Calu3 (cell line): ENCODE measurements at regions not wholly inside any gene's neighbourhood (a gene's known extent, or its start where the extent isn't known, plus 50 kb on each side); places are given as distances from the start of the nearest gene placed in this dataset.

Experiments
- BruUV-seq: library from RNA; stranded (reverse); fragments of 400-500 nt; replicated peaks from 2 replicates; lab custom pipeline; 2021; lab: Mats Ljungman, UMichigan
- CTCF ChIA-PET: fragments of 300-600 bp; sonication (Branson Sonifier 250); formaldehyde crosslinking; loops from one replicate; lab custom pipeline; 2022; ENCODE audit warnings: antibody characterized with exemption; lab: Charles Lee
- DNase-seq: peaks from one replicate; pipeline ENCODE4 v3.0.0; 2022
- H3K27ac Mint-ChIP-seq: one replicate; pipeline ENCODE4 v1.8.0; 2022; ENCODE audit warnings: mixed read lengths; ENCODE audit not compliant: unreplicated experiment
- H3K27me3 Mint-ChIP-seq: one replicate; pipeline ENCODE4 v1.8.0; 2022; ENCODE audit warnings: mixed read lengths; ENCODE audit not compliant: unreplicated experiment
- H3K36me3 Mint-ChIP-seq: one replicate; pipeline ENCODE4 v1.8.0; 2022; ENCODE audit warnings: mild to moderate bottlenecking, moderate library complexity, mixed read lengths; ENCODE audit not compliant: insufficient read depth, unreplicated experiment
- H3K4me1 Mint-ChIP-seq: one replicate; pipeline ENCODE4 v1.8.0; 2022; ENCODE audit warnings: mild to moderate bottlenecking, low read depth, mixed read lengths; ENCODE audit not compliant: unreplicated experiment
- H3K4me3 Mint-ChIP-seq: one replicate; pipeline ENCODE4 v1.8.0; 2022; ENCODE audit warnings: mild to moderate bottlenecking, low read depth, moderate library complexity, mixed read lengths; ENCODE audit not compliant: unreplicated experiment
- H3K9me3 Mint-ChIP-seq: one replicate; pipeline ENCODE4 v1.8.0; 2022; ENCODE audit warnings: low read depth, mixed read lengths; ENCODE audit not compliant: unreplicated experiment
- CTCF ChIP-seq: fragments of 200-600 bp; IDR thresholded peaks from one replicate; pipeline ENCODE4 v1.8.0; 2022; ENCODE audit warnings: antibody characterized with exemption; ENCODE audit not compliant: unreplicated experiment
- intact Hi-C: fragments of 100-400 bp; cut with micrococcal nuclease; formaldehyde crosslinking; loops from one replicate; pipeline ENCODE4 v1.10.0; 2022; ENCODE audit not compliant: unreplicated experiment

- BruUV-seq, result no TSS peak
- no peaks in the 10 kb centered on the region for H3K4me1 Mint-ChIP-seq
Measured at GRCh38 chr3:150070271-150070670, 99.6 kb upstream of the PFN2 start.

GRCh38 chr3:150069633-150070032, 98.9 kb upstream of the PFN2 start:
- intact Hi-C loops, result no loop called here
- peaks cover 97% of the 10 kb centered on the region for H3K27me3 Mint-ChIP-seq
- no peaks in the 10 kb centered on the region for H3K4me1 Mint-ChIP-seq
- H3K27ac Mint-ChIP-seq, result no peak overlapping the region
- DNase-seq, result no peak
- CTCF ChIA-PET, result interaction anchor here (0.6 kb wide), 1 partner anchor 53 kb away, joined by 8 read pairs; no protein-coding TSS in a partner anchor
- no peaks in the 10 kb centered on the region for H3K9me3 Mint-ChIP-seq
- H3K4me3 Mint-ChIP-seq, result no peak overlapping the region
- H3K36me3 Mint-ChIP-seq, result no peaks in the 10 kb centered on the region
- no TSS peak for BruUV-seq
- TF ChIP-seq CTCF, result no peak

More at GRCh38 chr3:150070271-150070670, 99.6 kb upstream of the PFN2 start:
- no peak for TF ChIP-seq CTCF
- CTCF ChIA-PET, result no interaction called here
- Mint-ChIP-seq H3K9me3 (no peaks in the 10 kb centered on the region), H3K27ac (no peak overlapping the region), H3K36me3 (no peaks in the 10 kb centered on the region), H3K4me3 (no peak overlapping the region), H3K27me3 (peaks cover 96% of the 10 kb centered on the region)
- DNase-seq, result no peak
- intact Hi-C loops, result no loop called here

- H3K36me3 Mint-ChIP-seq, result no peaks in the 10 kb centered on the region
- H3K27me3 Mint-ChIP-seq, result peaks cover 95% of the 10 kb centered on the region
- BruUV-seq, result no TSS peak
- no peak overlapping the region for H3K4me3 Mint-ChIP-seq
- no peaks in the 10 kb centered on the region for H3K4me1 Mint-ChIP-seq
- H3K9me3 Mint-ChIP-seq, result no peaks in the 10 kb centered on the region
- intact Hi-C loops, result no loop called here
- no peak overlapping the region for H3K27ac Mint-ChIP-seq
- DNase-seq, result no peak
- CTCF ChIA-PET, result interaction anchor here (0.6 kb wide), 1 partner anchor 52 kb away, joined by 8 read pairs; no protein-coding TSS in a partner anchor
- no peak for TF ChIP-seq CTCF
Measured at GRCh38 chr3:150069154-150069527, 98.4 kb upstream of the PFN2 start.

GRCh38 chr3:150068440-150069153, 97.9 kb upstream of the PFN2 start:
- Mint-ChIP-seq H3K36me3 (no peaks in the 10 kb centered on the region), H3K27me3 (peaks cover 95% of the 10 kb centered on the region), H3K4me1 (no peaks in the 10 kb centered on the region), H3K4me3 (no peak overlapping the region), H3K9me3 (no peaks in the 10 kb centered on the region), H3K27ac (no peak overlapping the region)
- TF ChIP-seq CTCF, result no peak
- no peak for DNase-seq
- intact Hi-C loops, result no loop called here
- no TSS peak for BruUV-seq
- CTCF ChIA-PET, result no interaction called here
